H1 (cell line): ENCODE measurements at regions not wholly inside any gene's neighbourhood (a gene's known extent, or its start where the extent isn't known, plus 50 kb on each side); places are given as distances from the start of the nearest gene placed in this dataset.

Experiments used
- CTCF ChIA-PET: fragments of 300-600 bp; sonication (Branson Sonifier 250); formaldehyde crosslinking; loops from one replicate; lab custom pipeline; 2021; ENCODE audit not compliant: partially characterized antibody; lab: Charles Lee
- POLR2A ChIA-PET: fragments of 300-600 bp; sonication (Branson Sonifier 250); formaldehyde crosslinking; loops from one replicate; lab custom pipeline; 2021; ENCODE audit warnings: inconsistent platforms; ENCODE audit not compliant: partially characterized antibody; lab: Charles Lee
- DNase-seq, 2 experiments: peaks; one replicate each; pipeline versions ENCODE4 v3.0.0 to v3.0.0-alpha.2; 2010 to 2022; ENCODE audit warnings: low spot score in 2 of 2, low read depth in 1 of 2, mixed read lengths in 1 of 2
- FAIRE-seq: peaks from 2 replicates; lab custom pipeline; 2011; peaks lifted over from hg19 to GRCh38; lab: Jason Lieb, UNC
- H2AFZ ChIP-seq: 2 replicates; pipeline ENCODE4 v1.8.1; 2012; ENCODE audit warnings: low read length, inconsistent platforms
- H2AK5ac ChIP-seq: 2 replicates; pipeline ENCODE4 v1.6.1; 2013; ENCODE audit warnings: low read depth, low read length
- H2BK120ac ChIP-seq: replicated peaks from 2 replicates; pipeline ENCODE3; 2013; ENCODE audit warnings: low read depth, low read length, inconsistent platforms
- H2BK12ac ChIP-seq: 2 replicates; pipeline ENCODE4 v1.6.1; 2013; ENCODE audit warnings: low read depth, low read length
- H2BK15ac ChIP-seq: 2 replicates; pipeline ENCODE4 v1.6.1; 2013; ENCODE audit warnings: low read length
- H2BK20ac ChIP-seq: 2 replicates; pipeline ENCODE4 v1.6.1; 2013; ENCODE audit warnings: low read length
- H2BK5ac ChIP-seq: 2 replicates; pipeline ENCODE4 v1.6.1; 2013; ENCODE audit warnings: low read depth, low read length
- H3K14ac ChIP-seq: 2 replicates; pipeline ENCODE4 v1.6.1; 2013; ENCODE audit warnings: inconsistent platforms; ENCODE audit not compliant: insufficient read length
- H3K18ac ChIP-seq: 2 replicates; pipeline ENCODE4 v1.6.1; 2013; ENCODE audit warnings: low read length; ENCODE audit errors: extremely low read depth
- H3K23ac ChIP-seq: 2 replicates; pipeline ENCODE4 v1.6.1; 2013; ENCODE audit warnings: inconsistent platforms; ENCODE audit not compliant: insufficient read length
- H3K23me2 ChIP-seq: 2 replicates; pipeline ENCODE4 v1.6.1; 2013; ENCODE audit warnings: low read depth, low read length
- H3K27ac ChIP-seq: 2 replicates; pipeline ENCODE4 v1.6.1; 2011; ENCODE audit warnings: low read depth, low read length, inconsistent platforms
- H3K27me3 ChIP-seq, 4 experiments: replicated peaks in 1 of 4; 1 replicate in 1 of 4; 2 replicates in 3 of 4; pipeline versions ENCODE4 v1.6.1 to v1.8.1; 2011 to 2013; ENCODE audit warnings: low read length in 3 of 4, mild to moderate bottlenecking in 3 of 4, inconsistent platforms in 2 of 4, mixed read lengths in 2 of 4, moderate library complexity in 1 of 4; ENCODE audit not compliant: control insufficient read depth in 3 of 4, insufficient read depth in 3 of 4; ENCODE audit errors: extremely low read depth in 1 of 4
- H3K36me3 ChIP-seq, 4 experiments: 2 replicates each; pipeline versions ENCODE4 v1.6.1 to v1.8.1; 2011 to 2013; ENCODE audit warnings: mild to moderate bottlenecking in 4 of 4, low read length in 3 of 4, moderate library complexity in 2 of 4, control low read depth in 1 of 4, inconsistent platforms in 1 of 4; ENCODE audit not compliant: insufficient read depth in 4 of 4, control insufficient read depth in 2 of 4
- H3K4ac ChIP-seq: replicated peaks from 2 replicates; pipeline ENCODE3; 2013; ENCODE audit warnings: low read length, low read depth, mixed read lengths, inconsistent platforms; ENCODE audit not compliant: insufficient read length
- H3K4me1 ChIP-seq, 4 experiments: replicated peaks in 1 of 4; 1 replicate in 1 of 4; 2 replicates in 3 of 4; pipeline versions ENCODE4 v1.6.1 to v1.8.1; 2011 to 2013; ENCODE audit warnings: low read length in 3 of 4, inconsistent platforms in 2 of 4, mixed read lengths in 1 of 4; ENCODE audit not compliant: insufficient read depth in 4 of 4, control insufficient read depth in 3 of 4
- H3K4me2 ChIP-seq, 2 experiments: 2 replicates each; pipeline versions ENCODE4 v1.6.1 to v1.8.1; 2011 to 2013; ENCODE audit warnings: low read depth in 2 of 2, low read length in 2 of 2, control low read depth in 1 of 2, inconsistent platforms in 1 of 2, mild to moderate bottlenecking in 1 of 2; ENCODE audit not compliant: insufficient read depth in 1 of 2
- H3K4me3 ChIP-seq, 4 experiments: fragments of 200-600, 300-600 bp in 1 of 4; sonication (generic), shearing (Covaris generic), sonication (Bioruptor Twin) in 1 of 4; 2 replicates each; pipeline versions ENCODE4 v1.5.1 to v1.8.1; 2011 to 2016; ENCODE audit warnings: low read length in 4 of 4, low read depth in 3 of 4, control low read depth in 2 of 4, inconsistent platforms in 2 of 4, mild to moderate bottlenecking in 2 of 4, mixed read lengths in 1 of 4, moderate library complexity in 1 of 4; ENCODE audit not compliant: insufficient read depth in 2 of 4; ENCODE audit errors: extremely low read depth in 1 of 4
- H3K56ac ChIP-seq: replicated peaks from 2 replicates; pipeline ENCODE3; 2013; ENCODE audit warnings: low read depth, mild to moderate bottlenecking, mixed read lengths, low read length, inconsistent platforms; ENCODE audit not compliant: insufficient read length
- H3K79me1 ChIP-seq: 2 replicates; pipeline ENCODE4 v1.6.1; 2013; ENCODE audit warnings: low read depth, low read length, control low read depth
- H3K79me2 ChIP-seq, 2 experiments: 2 replicates each; pipeline versions ENCODE4 v1.6.1 to v1.8.1; 2012 to 2013; ENCODE audit warnings: low read length in 2 of 2, mild to moderate bottlenecking in 2 of 2, inconsistent platforms in 1 of 2; ENCODE audit not compliant: insufficient read depth in 2 of 2, control insufficient read depth in 1 of 2
- H3K9ac ChIP-seq, 4 experiments: replicated peaks in 1 of 4; 1 replicate in 1 of 4; 2 replicates in 3 of 4; pipeline versions ENCODE4 v1.6.1 to v1.8.1; 2011 to 2013; ENCODE audit warnings: low read depth in 3 of 4, low read length in 3 of 4, control low read depth in 2 of 4, mild to moderate bottlenecking in 2 of 4, moderate library complexity in 2 of 4, inconsistent platforms in 1 of 4; ENCODE audit errors: extremely low read depth in 1 of 4
- H3K9me3 ChIP-seq, 2 experiments: 2 replicates each; pipeline versions ENCODE4 v1.6.1 to v1.8.1; 2012 to 2013; ENCODE audit warnings: mild to moderate bottlenecking in 2 of 2, moderate library complexity in 2 of 2, control low read depth in 1 of 2, inconsistent platforms in 1 of 2, low read depth in 1 of 2, low read length in 1 of 2, mixed read lengths in 1 of 2; ENCODE audit not compliant: insufficient read depth in 2 of 2
- H4K20me1 ChIP-seq, 2 experiments: replicated peaks in 1 of 2; 2 replicates each; pipeline versions ENCODE3 to v1.8.1; 2011 to 2013; ENCODE audit warnings: inconsistent platforms in 2 of 2, low read length in 2 of 2, mild to moderate bottlenecking in 1 of 2; ENCODE audit not compliant: insufficient read depth in 2 of 2, control insufficient read depth in 1 of 2
- H4K5ac ChIP-seq: 2 replicates; pipeline ENCODE4 v1.6.1; 2013; ENCODE audit warnings: low read length, low read depth, mixed read lengths, inconsistent platforms; ENCODE audit not compliant: insufficient read length
- H4K8ac ChIP-seq: 2 replicates; pipeline ENCODE4 v1.8.0; 2013; ENCODE audit warnings: mild to moderate bottlenecking, moderate library complexity, low read length, inconsistent platforms; ENCODE audit not compliant: insufficient read depth; ENCODE audit errors: extremely low read depth
- H4K91ac ChIP-seq: replicated peaks from 2 replicates; pipeline ENCODE3; 2013; ENCODE audit warnings: low read length, mixed read lengths, inconsistent platforms; ENCODE audit not compliant: insufficient read length
- BRCA1 ChIP-seq: IDR thresholded peaks from 2 replicates; pipeline ENCODE4 v1.6.1; 2012; ENCODE audit warnings: low read depth, low read length, improper control_type of control experiment
- CTCF ChIP-seq, 3 experiments: IDR thresholded peaks; 1 replicate in 2 of 3; 2 replicates in 1 of 3; pipeline versions ENCODE4 v1.5.1 to v1.6.1; 2011; ENCODE audit warnings: low read length in 3 of 3, mild to moderate bottlenecking in 3 of 3, inconsistent platforms in 2 of 3, low read depth in 1 of 3, moderate library complexity in 1 of 3; ENCODE audit not compliant: insufficient read depth in 1 of 3; ENCODE audit errors: control extremely low read depth in 1 of 3
- POLR2A ChIP-seq, 2 experiments: IDR thresholded peaks; 1 replicate in 1 of 2; 2 replicates in 1 of 2; pipeline ENCODE4 v1.6.1; 2011; ENCODE audit warnings: low read depth in 2 of 2, low read length in 2 of 2, mild to moderate bottlenecking in 2 of 2; ENCODE audit errors: control extremely low read depth in 1 of 2
- RAD21 ChIP-seq, 2 experiments: IDR thresholded peaks in 1 of 2; conservative IDR thresholded peaks in 1 of 2; 2 replicates each; pipeline ENCODE4 v1.6.1; 2011; ENCODE audit warnings: low read depth in 2 of 2, low read length in 2 of 2, improper control_type of control experiment in 1 of 2, inconsistent platforms in 1 of 2, mild to moderate bottlenecking in 1 of 2, moderate library complexity in 1 of 2
- WGBS, 2 experiments: shearing (Covaris generic) in 1 of 2; methylation state at CpG; one replicate each; pipeline versions ENCODE4 v1.1.6 to v1.1.7; 2013 to 2015; ENCODE audit warnings: low lambda C conversion rate in 2 of 2, mixed read lengths in 2 of 2, inconsistent platforms in 1 of 2, low coverage in 1 of 2, missing lambda C conversion rate in 1 of 2; ENCODE audit not compliant: insufficient replicate concordance in 2 of 2, insufficient coverage in 1 of 2, insufficient read length in 1 of 2; ENCODE audit errors: extremely low coverage in 1 of 2, missing lambda C conversion rate in 1 of 2; 5-methylcytosine and 5-hydroxymethylcytosine counted together

GRCh38 chr4:43132010-43132582 is 239.6 kb downstream of the GRXCR1 start:
- ChIA-PET CTCF (interaction anchor here (0.6 to 2.1 kb wide), 12 partner anchors 9 to 1451 kb away, joined by 3 to 9 read pairs (median 3); no protein-coding TSS in a partner anchor), POLR2A (interaction anchor here (0.7 kb wide), 1 partner anchor 874 kb away, joined by 3 read pairs; no protein-coding TSS in a partner anchor)
- Histone ChIP-seq H2BK15ac (no peak overlapping the region), H3K4me2 (no peak overlapping the region)
- peak in 2 of 3 experiments; percentile 66 to 77; a peak in 3 of 4 replicates for TF ChIP-seq CTCF (IDR thresholded peaks at IDR 0.05; ENCODE audit: control extremely low read depth in 1 of 3, insufficient read depth in 1 of 3, low read depth in 1 of 3, low read length in 3 of 3)
- TF ChIP-seq RAD21 (IDR thresholded peaks at IDR 0.05 in 1 of 2, conservative IDR thresholded peaks at IDR 0.05 in 1 of 2; ENCODE audit: low read depth in 2 of 2, low read length in 2 of 2): peak; percentile 91 to 92
- no peak for TF ChIP-seq BRCA1
- TF ChIP-seq POLR2A (IDR thresholded peaks at IDR 0.05; ENCODE audit: control extremely low read depth in 1 of 2, low read depth in 2 of 2, low read length in 2 of 2): no peak
- TF ChIP-seq, all 59 proteins: peak for 2
- Histone ChIP-seq H3K27ac (no peak overlapping the region), H3K23me2 (no peaks in the 10 kb centered on the region; the same call in 1 of the 2 replicates), H3K79me2 (no peaks in the 10 kb centered on the region), H3K4ac (no peak overlapping the region), H4K20me1 (no peaks in the 10 kb centered on the region), H4K8ac (no peak overlapping the region), H4K91ac (no peak overlapping the region), H2BK120ac (no peak overlapping the region), H3K27me3 (peaks cover 0 to 2% (median 0%) of the 10 kb centered on the region in 4 experiments; a peak in 1 of 7 replicates), H3K36me3 (no peaks in the 10 kb centered on the region), H3K4me3 (no peak overlapping the region), H3K23ac (no peak overlapping the region), H3K9ac (no peak overlapping the region), H3K79me1 (no peaks in the 10 kb centered on the region), H3K14ac (no peak overlapping the region), H4K5ac (no peak overlapping the region), H2AFZ (no peak overlapping the region), H3K9me3 (no peaks in the 10 kb centered on the region), H3K4me1 (peaks cover 0 to 7% (median 0%) of the 10 kb centered on the region in 4 experiments; a peak in 2 of 7 replicates), H2BK5ac (no peak overlapping the region), H2AK5ac (no peak overlapping the region), H3K56ac (no peak overlapping the region), H3K18ac (no peak overlapping the region; the same call in 1 of the 2 replicates), H2BK12ac (no peak overlapping the region), H2BK20ac (no peak overlapping the region)
- WGBS, 2 experiments: 54% methylated on average over 11 of the region's 11 CpGs; no CpG with 5 or more reads in 1 of the 2 experiments
- DNase-seq (peak in 1 of 2 experiments; percentile 80), FAIRE-seq (peak; percentile 65)
